Stimulated activated CD8-positive, alpha-beta memory T cell treated with anti-CD3 and anti-CD28 coated beads, Interleukin-2, amount 100 ng/mL, for 1 hour (primary cell): ENCODE measurements at regions not wholly inside any gene's neighbourhood (a gene's known extent, or its start where the extent isn't known, plus 50 kb on each side); places are given as distances from the start of the nearest gene placed in this dataset.

Experiments used
- DNase-seq, 2 donors: peaks; one replicate each; pipeline ENCODE4 v3.0.0-alpha.2; 2020; ENCODE audit warnings: low read depth in 2 of 2

DNA sequence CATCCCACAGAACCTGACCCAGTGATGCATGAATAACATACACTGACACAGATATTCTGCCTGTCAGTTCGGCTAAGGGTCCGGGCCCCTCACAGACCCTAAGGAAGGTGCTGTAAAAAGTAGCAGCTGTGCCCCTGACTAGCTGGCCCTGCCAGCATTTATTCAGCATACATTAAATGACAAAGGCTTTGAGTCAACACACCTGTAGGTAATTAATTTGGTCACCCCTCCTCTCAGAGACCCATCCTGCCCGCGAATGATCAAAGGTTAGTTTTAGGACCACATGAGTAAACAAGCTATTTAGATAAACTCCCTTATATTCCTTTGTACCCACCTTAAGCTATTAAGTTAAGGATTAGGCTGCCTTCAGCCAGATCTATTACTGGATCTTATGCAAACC lies 429.0 kb upstream of the NWD2 start:
- no peak for DNase-seq

DNA sequence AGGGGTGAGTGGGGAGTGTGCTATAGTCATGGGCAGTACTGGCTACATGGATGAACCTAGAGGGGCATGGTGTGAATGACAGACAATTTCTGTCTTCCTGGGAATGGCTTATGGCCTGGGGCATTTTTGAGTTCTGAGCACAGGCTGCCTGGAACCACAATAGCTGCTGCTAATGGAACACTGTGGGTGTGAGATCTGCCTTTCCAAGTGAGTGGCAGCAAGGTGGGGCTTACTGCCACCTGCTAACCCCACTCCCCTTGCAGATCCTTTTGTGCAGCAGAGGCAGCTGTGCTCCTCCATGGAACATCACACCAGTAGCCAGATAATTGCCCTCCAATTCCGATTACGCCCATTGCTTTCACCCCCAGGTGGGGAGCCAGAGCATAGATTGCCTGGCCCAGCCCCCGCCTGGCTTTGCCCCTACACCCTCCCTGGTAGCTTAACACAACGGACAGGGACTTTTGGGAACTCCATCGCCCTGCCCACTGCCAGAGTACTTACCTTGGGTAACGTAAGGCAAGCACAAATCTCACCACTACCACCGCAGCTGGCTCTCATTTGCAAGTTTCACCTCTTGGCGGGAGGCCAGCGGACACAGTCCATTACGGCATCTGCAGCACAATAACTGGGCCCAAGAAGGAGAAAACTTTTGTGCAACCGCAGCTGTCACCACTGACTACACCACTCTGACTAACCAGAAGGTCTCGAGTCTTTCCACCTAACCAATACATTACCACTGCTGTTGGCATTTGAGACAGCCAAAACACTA lies 421.2 kb upstream of the NWD2 start:
- DNase-seq = no peak

DNA sequence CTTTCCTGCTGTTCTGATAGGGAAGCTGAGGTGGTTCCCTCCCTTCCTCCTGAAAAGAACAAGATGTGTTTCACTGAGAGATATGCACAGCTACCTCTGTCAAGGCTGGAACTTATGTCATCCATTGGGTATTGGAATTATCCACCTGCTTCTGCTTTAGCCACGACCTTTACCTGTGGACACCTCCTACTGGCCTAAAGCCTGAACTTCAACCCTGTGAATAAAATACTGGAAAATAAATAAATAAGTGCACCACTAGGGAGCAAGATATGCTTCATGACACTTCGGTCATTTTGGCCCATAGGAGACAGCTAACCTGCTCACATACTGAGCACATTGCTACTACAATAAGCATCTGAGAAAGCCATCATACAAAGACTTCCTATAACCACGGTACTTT lies 419.9 kb upstream of the NWD2 start:
- no peak for DNase-seq

DNA sequence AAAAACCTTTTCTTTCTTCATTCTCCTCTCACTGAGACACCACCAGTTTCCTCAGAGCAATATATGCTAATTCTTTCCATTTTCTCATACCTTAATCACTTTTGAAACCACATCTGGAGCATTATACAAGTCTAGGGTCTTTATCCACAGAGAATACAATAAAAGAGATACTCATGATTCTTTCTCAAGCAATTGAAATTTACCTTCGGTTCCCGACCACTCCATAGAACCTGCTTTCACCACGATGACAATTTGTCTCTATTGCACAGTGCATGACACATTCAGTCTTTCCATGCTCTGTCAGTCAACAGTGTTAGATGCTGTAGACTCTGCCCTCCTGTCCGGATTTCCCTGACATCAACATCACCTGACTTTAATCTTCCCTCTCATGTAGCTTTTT lies 409.3 kb upstream of the NWD2 start:
- no peak for DNase-seq

DNA sequence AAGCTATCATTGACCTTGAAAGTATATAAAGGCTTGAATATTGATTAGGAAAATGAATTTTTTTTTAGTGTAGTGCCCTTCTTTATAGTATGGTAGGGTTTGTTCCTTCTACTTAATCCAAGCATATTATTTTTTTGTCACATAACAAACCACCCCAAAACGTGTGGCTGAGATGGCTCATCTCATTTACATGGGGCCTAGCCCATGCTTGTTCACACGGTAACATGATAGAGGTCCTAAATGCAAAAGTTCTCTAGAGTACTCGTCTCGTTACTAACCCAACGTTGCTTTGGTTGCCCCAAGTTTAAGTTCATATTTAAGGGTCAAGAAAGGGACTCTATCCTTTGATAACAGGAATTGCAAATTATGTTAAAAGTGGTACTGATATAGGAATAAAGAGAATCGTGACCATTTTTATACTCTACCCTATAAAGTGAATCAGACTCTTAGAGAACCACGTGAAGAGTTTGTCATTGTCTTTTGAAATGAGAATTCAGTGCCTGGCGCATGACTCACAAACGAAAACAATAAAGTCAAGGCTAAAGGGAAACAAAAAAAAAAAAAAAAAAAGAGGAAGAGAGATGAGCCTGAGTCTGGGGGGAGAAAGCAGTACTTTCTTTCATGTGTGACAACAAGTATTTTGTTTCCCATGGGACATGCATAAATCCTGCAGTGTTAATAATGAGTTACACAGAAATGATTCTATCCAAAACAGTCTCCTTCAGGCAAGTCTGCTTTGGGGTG lies 402.8 kb upstream of the NWD2 start:
- DNase-seq = no peak

DNA sequence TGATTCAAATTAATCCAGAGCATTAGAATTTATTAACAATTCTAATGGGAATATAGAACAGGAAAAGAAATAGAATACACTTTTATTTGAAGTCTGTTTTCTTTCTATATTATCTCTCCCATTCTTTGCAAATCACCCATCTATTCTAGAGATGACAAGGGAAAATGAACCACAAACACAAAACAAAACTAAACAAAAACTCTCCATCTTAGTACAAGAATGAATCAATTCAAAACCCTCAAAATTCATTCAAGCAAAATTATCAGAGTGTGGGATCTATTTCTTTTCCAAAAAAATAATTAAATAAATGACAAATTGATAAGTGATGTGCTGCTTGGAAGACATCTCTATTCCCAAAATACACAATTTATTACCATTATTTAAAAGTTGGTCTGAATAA lies 400.1 kb upstream of the NWD2 start:
- DNase-seq = no peak

DNA sequence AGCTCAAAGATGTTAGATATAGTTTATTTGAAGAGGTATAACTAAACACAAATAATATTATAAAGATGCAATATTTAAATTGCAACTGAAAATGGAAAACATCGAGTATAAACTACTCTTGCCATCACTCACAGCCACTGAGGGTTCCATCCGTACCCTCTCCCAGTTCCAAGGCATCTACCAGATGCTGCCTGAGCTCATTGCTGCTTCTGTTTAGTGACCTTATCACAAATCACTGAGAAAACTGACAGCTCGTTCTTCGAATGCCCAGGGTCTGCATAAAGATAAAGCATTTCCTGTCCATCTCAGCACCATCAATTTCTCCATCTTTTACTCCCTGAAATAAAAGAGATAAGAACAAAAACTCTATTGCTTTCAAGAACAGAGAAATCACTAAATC lies 391.7 kb upstream of the NWD2 start:
- DNase-seq = no peak

DNA sequence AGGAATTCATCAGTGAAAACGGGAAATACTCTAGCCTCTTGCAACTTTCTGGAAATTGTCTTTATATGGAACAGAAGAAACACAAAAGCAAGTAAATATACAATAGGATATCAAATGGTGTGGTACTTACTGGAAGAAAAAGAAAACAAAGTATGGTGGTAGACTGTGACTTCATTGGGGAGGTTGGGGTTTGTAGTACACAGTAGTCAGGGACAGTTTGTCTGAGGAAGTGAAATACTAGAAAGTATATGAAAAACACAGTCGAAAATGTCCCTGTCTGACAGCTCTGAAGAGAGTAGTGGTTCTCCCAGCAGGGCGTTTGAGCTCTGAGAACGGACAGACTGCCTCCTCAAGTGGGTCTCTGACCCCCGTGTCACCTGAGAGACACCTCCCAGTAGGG lies 390.0 kb upstream of the NWD2 start:
- no peak for DNase-seq

DNA sequence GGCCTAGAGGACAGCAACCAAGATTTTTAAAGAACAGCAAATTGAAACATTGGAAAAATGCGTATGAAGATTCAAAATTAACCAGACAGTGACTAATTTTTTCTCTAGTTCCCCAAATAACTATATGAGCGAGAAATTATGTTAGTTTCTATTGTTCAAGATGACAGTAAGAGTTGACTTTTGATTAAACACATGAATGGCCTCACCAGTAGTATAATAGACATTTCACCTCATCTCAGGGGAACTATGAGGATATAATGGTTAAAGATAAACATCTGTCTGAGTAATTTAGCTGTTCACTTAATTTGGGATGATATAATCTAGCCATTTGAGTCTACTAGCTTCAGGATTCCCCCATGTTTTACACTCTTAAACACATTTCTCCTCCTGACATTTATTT lies 380.9 kb upstream of the NWD2 start:
- no peak for DNase-seq

DNA sequence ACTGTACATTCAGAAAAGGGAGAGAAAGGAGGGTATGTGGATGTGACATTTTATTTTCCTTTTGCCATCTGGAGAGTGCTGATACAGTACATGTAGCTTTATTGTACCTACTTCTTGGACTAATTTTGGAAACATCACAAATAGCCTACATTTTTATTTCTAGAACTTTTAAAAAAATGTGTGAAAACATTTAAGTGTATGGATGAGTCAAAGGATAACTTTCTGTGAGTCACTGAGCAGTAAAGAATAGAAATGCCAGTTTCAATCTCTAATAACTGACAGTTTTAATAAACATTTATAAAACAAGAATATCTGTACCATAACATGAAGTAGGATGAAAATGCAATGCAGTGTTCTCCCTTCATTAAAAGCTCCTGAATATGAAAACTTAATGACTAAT lies 374.4 kb upstream of the NWD2 start:
- no peak for DNase-seq

DNA sequence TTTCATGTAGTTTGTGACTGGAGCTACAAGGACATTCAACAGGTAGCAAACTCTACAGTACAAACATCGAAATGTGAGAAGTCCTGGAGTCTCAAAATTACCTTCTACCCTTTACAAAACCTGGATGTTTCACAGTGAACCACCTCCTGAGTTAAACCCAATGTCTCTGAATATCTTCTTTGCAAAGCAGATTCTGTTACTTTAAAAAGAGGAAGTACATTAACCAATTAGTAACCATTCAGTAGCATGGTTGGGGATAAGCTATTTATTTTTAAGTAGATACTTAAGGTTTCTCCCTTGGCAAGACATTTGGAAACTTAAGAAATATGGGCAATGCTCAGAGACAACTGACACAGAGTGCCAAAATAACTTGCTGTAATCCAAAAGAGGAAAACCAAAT lies 371.9 kb upstream of the NWD2 start:
- DNase-seq = no peak

DNA sequence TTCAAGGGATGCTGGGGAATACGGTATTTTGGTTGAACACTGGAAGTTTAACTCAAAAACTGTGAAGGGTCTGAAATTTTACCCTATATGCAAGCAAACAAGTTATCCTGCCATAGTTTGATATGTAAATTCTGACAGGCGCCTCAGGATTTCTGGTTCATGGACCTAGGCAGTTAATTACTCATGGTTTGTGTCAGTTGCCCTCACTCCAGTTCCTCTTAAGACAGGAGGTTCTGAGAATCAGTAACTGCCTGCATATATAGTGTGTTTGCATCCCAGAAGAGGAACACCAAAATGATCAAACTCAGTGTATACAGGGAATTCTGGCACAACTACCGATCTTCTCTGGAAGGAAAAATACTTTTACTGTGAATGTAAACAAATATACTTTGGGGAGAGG lies 360.4 kb upstream of the NWD2 start:
- no peak for DNase-seq

DNA sequence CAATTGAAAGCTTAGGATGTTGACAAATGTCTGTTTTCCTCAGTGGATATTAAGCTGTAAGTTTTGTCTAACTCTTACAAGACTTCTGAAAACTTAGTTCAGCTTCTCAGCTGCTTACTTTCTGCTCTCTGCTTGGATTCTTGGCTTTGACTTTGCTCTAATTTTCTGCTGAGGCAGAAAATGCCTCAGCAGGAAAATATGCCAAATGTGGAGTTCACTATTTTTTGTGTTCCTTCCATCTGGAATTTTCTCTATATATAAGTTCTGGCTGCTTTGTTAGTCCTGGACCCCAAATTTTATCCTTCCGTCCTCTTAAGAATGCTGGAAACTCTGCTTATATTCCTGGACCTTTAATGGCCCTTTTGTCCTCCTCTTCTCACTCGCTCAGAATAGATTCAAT lies 352.6 kb upstream of the NWD2 start:
- DNase-seq = no peak

DNA sequence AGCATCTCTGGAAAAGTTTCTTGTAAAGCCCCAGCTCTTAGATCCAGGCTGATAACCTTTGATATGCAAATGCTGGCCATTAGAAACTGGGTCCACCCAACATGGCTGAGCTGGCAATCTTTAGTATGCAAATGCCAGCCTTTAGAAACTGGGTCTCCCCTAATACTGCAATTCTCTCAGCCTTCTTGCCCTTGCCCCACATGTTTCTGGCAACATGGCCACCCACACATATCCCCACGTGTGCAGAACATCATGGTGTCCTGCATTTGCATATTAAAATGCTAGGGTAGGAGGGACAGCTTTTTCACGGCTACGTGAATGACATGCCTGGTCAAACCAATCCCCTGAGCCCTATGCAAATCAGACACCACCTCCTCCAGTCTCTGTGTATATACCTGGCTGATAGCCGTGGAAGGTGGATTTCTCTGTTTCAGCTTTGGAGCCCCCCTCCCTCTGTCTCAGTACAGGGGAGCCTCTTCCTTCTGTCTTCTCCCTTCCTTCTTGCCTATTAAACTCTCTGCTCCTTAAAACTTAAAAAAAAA lies 344.0 kb upstream of the NWD2 start:
- no peak for DNase-seq

DNA sequence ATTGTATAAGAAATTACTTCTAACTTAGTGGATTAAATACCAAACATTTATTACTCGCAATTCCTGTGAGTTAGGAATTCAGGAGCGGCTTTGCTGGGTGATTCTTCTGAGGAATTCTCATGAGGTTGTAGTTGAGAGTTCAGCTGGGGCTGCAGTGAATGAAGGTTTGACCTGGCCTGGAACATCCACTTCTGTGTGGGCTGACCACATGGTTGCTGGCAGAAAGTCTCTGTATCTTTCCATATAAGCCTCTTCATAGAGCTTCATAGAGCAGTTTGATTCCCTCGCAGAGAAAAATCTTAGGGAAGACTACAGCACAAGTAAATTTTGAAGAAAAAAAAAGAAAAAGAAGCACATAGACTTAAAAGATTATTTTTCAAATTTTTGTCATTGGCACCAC lies 339.7 kb upstream of the NWD2 start:
- DNase-seq = no peak

DNA sequence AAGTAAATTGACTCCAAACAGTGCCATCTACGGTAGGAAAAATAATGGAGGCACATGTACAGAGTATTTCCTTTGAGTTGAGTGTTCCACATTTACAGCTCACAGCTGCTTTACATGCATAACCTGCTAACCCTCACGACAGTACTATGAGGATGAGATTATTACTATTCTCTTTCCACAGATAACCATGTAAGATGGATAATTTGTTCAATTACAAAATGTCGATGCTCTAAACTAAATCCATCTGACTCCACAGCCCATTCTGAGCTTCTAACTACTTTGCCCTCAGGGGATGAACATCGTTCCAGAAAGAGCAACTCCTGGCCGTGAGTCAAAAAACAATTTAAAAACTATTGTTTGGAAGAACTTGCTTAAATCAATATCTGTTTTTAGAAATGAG lies 330.4 kb upstream of the NWD2 start:
- DNase-seq = no peak

DNA sequence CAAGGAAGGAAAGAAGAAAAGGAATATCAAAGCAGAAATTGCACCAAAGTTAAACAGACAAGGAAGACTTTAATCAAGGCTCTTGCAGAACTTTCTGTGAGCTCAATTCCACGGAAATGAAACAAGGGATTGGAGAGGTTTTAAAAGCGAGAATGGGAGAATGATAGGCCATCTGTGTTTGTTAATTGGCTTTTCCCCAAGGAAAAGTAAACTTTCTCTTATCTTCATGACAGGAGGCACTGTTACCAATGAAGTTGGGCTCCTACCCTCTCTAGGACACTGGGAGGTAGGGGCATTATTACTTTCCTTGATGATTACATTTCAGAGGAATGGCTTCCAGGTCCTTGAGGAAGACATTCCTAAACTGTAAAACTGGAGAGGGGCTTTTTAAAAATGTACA lies 328.8 kb upstream of the NWD2 start:
- DNase-seq = no peak

DNA sequence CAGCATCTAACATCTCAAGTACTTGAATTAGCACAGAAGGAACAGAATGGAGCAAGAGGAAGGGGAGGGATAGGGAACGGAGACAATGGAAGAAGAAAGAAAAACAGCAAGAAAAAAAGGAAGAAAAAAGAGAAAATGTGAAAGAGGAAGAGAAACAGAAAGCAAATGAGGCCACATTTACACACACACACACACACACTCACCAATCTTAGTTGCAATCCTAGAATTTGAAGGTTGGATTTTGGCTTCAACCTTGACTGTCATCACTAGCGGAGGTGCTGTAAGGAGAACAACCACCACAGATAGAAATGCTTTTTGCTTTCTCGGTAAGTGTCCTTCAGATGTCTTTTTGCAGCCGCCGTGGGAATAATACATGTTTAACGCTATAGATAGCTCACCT lies 327.1 kb upstream of the NWD2 start:
- DNase-seq = no peak

DNA sequence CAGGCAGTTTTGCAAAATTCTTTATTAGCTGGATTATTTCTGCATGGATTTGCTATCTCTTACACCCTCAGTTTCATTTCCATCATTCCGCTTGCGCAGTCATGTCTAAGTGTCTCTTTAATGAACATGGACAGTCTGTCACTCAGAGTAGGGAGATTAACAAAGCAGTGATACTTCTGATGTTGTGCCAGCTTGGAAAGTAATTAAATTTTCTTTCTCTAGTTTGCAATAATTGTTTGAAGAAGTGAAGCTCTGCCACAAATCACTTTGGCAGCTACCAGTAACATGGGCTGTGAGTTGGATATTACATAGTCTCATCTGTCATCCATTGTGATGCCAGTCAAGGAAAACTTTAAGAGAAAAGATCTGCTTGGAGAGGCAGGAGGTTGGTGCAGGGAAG lies 324.8 kb upstream of the NWD2 start:
- no peak for DNase-seq

DNA sequence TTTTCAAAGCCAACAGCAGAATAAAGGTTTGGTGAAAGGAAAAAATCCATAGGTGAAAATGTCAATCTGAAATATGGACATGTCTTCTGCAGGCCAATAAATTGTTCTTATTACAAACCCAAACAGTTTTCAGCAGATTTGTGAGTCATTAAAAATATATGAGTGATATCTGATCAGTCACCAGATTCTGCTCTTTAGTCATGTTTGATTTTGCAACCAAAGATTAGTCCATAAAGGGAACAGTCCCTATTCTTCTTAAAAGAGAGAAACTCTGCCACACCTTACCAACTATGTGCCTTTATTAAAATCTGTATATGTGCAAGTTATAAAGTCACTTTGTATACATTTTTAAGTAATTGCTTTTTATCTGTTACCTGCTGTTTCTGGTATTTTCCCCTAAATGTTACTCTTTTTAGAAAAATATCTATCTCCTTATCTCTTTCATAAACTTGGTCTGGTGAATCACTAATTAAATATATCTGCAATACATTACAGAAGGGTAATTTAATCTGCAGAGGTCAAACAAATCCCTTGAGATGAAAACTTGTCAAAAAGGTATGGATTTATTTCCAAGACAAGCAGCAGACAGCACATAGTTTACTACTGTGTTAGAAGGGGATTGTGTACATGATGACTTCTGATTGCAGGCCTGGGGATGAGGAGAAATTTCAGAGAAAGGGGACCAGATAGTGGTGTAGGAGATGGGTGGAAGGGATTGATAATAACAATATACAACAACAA lies 322.9 kb upstream of the NWD2 start:
- no peak for DNase-seq

DNA sequence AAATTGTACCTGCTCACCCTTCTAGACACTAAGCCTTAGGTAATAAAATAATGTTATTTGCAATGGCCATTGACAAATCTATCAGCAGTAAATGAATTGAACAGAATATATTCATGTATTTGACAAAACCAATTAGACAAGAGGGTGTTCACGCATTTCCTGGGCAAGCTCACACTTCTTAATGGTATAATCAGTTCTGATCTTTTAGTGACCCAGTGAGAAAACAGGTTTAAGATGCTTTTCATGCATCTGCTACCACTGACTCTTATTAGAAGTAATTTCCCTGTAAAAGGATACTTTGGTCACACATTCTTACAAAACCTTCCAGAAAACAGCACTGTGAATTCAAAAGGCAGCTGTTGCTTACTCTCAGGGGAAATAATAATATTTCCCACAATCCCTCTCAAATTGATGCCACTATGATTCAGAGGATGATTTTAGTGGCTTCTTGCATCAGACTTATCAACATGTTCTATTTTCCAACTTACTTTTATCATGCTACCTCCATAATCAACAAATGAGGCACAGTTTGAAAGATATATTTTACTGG lies 313.9 kb upstream of the NWD2 start:
- no peak for DNase-seq

DNA sequence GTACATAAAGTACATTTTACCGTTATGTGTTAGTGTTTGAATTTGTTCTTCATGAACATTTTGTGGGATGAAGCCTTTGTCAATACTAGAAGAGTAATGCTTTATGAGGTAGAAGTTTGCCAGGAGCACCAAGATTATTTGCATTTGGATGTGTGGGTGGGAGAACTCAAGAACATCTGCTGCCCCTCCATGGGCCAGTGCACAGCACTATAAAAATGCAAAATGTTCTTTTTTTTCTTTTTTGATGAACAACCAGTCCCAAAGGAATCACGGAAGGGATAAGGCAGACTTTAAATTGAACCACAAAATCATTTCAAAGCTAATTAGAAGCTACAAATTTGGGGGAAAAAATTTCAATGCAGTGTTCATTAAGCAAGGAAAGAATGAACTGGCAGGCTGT lies 300.3 kb upstream of the NWD2 start:
- no peak for DNase-seq
